GM19463 (cell line): ENCODE measurements at regions not wholly inside any gene's neighbourhood (a gene's known extent, or its start where the extent isn't known, plus 50 kb on each side); places are given as distances from the start of the nearest gene placed in this dataset.

Experiments used
- ATAC-seq: cut with Tn5 transposase; IDR thresholded peaks from one replicate; pipeline ENCODE4 v1.9.1; 2021; ENCODE audit warnings: mild to moderate bottlenecking, moderate library complexity; ENCODE audit not compliant: unreplicated experiment

DNA sequence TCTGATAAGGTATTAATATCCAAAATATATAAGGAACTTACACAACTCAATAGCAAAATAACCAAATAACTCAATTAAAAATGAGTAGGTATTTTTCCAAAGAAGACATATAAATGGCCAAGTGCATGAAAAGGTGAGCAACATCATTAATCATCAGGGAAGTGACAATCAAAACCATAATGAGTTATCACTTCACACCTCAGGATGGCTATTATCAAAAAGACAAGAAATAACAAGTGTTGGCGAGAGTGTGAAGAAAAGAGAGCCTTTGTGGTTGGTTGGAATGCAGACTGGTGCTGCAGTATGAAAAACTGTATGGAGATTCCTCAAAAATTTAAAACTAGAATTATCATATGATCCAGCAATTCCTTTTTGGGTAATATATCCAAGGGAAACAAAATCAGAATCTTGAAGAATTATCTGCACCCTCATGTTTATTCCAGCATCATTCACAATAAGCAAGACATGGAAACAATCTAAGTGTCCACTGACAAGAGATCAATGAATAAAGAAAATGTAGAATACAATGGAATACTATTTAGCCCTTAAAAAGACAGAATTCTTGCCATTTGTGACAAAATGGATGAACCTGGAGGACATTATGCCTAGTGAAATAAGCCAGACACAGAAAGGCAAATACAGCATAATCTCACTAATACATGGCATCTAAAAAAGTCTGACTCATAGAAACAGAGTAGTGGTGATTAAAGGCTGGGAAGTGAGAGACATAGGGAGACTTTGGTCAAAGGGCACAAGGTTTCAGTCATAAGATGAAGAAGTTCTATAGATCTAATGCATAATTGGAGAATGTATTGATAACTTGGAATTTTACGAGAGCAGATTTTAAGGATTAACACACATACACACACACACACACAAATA lies 175.6 kb downstream of the FOXA2 start:
- ATAC-seq, result no peak

DNA sequence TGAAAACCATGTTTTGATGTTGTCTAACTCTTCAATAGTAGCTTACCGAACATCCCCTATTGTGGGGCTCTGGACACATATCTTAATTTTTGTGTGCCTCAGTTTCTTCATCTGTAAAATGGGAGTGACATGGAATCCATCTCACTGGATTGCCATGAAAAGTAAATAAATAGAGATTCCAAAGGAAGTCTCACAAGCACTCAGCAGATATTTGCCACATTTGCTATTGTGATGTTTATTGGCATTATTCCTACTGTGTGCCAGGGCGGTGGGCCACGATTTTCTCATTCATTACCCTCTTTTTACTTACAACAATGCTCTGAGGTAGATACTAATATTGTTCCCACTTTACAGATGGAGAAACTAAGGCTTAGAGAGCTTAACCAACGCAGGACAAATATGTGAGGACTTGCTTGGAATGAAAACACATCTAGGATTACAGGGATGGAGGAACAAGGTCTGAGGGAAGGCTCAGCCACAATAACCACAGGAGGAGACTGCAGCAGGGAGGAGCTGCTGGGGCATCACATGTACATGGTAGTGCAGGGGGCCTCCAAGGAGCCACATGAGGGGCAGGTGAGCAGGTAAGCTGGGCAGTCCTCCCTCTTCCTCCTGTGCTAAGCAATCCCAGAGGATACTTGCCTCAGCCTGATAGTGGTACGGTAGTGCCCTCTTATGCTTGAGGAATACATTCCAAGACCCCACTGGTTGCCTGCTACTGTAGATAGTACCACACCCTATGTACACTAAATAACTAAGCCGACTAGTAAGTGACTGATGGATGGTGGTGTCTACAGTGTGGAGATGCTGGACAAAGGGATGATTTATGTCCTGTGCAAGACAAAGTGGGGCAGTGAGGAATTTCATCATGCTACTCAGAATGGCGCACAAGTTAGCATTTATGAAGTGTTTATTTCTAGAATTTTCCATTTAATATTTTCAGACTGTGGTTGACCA lies 176.9 kb downstream of the FOXA2 start:
- no peak for ATAC-seq

DNA sequence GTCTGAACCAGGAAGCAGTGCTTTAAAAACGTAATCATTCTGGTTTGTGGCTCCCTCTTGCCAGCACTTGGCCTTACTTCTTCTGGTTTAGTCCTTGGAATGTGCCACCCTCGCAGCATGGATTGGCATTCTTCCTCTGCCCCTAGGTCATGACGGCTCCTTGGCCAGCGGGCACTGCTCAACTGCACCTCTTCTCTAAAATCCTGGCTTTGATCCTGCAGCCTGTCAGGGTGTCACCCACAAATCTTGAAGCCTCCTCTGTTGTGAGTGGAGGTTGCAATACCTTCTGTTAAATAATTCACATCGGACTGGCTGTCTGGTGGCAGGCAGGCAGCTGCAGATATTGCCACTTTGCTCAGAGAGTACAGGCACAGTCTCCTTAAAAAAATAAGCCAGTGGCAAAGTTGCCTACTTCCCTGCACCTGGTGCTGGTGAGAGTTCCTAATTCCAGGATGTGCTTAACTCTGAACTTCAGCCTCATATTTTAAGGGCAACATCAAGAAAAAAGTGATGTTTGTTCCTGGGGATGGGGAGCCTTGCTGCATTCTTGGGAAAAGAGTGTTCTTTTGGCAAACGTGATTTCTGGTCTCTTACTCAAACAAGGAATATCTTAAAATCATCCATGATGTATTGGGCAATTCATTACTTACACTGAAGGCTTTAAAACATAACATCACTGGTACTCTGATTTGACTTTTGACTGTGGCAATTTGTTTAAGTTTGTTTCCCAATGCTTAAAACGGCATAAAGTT lies 179.8 kb downstream of the FOXA2 start:
- no peak for ATAC-seq

DNA sequence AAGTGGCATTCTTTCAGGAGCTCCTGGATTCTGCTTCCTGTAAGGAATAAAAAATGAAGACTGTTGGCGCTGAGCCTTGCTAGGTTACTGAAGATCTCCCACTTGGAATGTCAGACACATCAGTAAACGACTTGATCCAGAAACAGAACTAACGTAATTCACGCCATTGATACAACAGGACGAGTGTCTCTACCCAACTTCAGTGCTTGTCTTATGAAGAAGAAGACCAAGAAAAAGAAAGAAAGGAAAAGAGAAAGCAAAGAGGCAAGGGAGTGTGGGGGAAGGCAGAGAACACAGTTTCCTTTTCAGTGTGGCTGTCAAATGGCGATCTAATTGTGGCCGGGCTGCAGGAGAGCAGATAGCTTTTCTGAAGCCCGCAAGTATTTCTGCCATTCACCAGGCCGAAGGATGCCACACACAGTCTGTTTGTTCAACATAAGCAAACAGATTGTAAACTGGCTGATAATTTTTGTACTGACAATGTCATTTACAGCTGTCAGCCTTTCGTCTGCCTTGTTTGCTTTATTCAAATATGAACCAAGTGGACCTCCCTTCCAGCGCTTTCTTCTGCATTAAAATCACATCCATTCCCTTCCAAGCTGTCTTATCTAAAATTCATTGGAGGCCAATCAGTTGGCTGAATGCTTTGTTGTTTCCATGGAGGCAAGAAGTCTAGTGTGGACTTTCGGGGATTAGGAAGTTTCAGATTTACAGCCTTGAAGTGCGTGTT lies 180.6 kb downstream of the FOXA2 start:
- no peak for ATAC-seq

DNA sequence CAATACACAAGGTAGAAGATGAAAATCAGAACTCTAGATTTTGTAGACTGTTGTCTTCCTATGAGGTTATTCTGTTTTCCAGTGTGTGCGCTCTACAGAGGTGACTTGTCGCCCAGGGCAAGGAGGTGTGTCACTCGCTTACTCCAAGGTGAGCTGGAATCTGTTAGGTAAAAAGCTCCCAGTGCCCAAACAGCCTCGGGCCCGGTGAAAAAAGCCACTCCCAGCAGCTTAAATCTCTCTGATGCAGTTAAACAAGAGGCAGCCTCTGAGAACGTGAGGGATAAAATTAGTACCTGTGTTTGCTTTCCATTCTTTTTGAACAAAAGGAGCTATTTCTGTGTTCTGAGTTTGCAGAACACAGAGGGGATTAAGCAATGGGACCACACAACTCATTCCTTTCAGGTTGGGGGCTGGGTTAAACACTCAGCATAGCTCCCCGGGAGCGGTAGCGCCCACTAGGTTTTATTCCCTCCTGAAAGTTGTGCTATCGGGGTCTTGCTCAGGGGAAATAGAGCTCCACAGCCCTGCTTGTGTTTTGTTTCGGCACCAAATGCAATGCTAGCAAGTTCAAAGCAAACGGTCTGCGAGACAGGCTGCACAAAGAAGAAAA lies 181.2 kb downstream of the FOXA2 start:
- ATAC-seq, result no peak

DNA sequence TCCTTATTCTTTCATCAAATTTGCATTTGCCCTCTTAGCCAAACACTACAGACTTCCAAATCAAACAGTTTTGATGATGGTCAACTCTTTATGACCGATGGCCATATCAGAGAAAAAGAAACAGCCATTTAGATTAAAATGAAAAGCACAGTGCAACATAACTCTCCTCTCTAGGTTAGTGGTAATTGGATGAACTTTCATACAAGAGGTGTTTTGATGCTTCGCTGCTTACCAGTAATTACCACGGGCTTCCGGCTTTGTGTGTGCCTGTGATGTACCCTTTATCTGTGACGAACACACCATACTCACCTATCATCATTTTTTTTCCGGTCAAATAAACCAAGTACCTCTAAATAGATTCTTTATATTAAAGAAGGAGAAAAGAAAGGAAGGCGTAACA lies 181.8 kb downstream of the FOXA2 start:
- no peak for ATAC-seq

DNA sequence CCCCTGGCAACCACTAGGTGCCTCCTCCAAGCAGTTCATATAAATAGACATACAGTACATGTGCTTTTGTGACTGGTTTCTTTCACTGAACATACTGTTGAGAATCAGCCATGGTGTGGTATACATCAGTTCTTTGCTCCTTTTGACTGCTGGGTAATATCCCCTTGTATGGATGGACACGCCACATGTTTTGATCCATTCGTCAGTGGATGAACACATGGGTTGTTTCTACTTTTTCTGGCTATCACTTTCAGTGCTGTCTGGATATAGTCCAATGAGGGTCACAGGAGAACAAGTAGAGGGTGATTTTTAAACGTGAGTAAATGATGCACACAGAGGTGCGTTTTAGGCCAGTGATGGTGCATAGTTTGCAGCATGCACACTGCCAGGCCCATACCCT lies 183.9 kb downstream of the FOXA2 start:
- ATAC-seq, result no peak

DNA sequence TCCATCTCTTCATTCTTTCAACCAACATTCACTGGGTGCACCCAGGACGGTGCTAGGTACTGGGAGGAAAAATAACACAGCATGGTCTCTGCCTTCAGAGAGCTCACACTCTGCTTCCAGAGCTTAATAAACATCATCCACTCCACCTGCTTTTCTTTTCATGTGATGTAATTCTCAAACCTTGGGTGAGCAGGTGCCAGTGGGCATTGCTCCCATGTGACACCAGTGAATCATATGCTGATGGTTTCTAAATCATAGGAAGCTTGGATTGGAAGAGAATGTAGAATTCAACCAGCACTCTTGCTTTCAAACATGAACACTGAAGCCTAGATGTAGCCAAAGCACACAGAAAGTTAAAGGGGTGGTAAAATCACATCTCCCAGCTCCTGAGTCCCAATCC lies 189.8 kb downstream of the FOXA2 start:
- no peak for ATAC-seq

DNA sequence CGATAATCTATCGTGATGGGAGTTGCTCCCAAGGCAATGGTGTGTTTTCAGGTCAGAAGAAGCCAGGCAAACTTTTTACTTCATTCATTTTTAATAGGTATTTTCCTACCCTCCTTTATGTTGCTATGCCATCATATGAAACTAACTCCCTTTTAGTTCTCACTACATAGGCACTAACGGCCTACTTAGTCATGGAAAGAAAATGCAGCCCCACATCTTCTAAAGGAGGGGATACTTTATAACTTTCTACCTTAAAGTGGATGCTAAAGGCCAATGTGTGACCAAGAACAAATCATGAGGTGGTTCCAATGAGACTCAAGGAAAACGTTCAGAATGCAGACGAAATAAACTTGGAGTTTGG lies 193.8 kb downstream of the FOXA2 start:
- ATAC-seq, result no peak

DNA sequence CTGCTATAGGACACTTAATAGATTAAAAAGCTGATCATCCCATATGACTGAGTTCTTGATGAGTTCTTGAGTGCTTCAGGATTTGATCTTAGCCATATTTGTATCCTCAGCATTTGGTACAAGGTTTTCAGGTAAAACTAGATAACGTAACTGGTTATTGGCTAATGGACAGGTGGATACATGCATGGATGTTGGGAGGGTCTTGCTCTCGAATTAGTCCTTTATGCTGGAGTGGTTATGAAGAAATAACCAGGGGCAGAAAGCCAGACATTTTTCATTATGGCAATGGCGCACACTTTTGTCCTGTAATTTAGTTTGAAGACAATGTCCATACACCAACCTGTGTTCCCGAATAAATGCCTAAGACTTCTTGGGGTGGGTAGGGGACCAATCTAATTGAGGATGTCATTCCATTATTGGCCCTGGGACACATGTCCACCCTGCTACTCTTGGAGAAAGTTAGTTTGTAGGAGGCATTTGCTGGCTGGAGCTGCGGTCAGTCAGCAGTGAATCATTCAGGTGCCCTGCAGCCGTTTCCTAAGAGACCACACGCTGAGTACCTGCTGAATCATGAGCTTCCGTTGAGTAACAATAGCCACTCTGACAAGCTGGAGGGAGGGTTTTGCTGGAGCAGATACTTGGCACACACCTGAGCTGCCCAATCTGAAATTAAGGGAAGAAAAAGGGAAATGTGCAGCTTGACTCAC lies 194.4 kb downstream of the FOXA2 start:
- ATAC-seq, result no peak

DNA sequence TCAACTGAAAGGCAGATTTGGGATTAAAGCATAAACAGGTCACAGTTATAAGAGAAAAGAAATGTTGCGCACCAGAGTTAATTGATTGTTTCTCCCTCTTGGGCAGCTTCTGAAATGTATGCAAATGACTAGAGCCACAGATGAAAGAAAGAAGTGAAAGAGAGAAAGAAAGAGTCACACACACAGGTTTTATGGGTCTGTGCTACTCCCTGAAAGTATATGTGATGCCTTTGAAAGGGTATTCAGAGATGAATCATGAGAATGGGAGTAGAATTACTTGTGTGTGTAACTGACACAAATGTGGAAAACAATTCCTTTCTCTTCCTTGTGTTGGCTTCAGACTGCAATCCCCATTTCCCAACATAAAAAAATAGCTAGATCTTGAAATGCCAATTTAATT lies 196.9 kb downstream of the FOXA2 start:
- no peak for ATAC-seq

DNA sequence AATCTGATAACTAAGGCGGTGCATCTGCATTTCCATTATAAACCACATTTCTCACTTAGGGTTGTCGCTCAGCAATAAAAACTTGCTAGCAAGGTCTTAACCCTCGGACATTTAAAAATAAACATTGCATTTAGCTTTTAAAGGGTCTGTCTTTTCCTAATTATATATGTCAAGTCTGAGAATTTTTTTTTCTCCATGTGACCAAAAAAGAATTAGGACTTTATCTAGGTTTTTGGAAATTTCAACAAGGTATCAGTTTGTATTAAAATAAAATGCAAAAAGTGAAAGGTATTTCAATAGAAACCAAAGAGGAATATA lies 198.1 kb downstream of the FOXA2 start:
- ATAC-seq, result no peak

DNA sequence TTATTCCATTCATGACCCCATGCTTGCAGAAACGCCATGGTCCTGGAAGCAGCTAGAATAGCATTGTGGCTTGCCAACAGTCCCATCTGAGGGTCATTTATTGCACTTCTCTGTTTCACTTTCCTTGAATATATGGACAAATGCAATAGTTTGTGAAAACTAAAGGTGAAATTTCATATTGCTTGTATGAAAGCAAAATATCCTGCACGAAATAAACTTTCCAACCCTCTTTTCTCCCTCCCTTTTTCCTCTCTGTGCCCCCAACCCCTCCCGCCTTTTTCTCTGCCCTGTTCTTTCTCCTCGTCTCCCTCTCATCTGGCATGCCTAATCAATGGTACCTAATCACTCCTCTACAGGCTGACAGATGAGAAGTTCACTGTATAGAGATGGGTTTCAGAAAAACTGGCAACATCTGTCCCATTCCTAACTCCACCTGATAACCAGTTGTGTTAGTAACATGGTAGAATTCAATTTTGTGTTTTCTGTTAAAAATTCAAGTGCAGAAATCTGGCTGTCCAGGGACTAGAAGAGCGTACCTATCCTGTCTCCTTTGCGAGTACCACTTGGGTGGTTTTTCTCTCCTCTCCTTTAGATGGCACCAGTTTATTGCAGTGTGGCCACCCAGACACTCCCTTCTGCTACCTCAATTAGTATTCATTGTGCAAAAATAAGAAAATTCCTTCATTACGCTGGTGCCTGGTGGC lies 198.6 kb downstream of the FOXA2 start:
- no peak for ATAC-seq

DNA sequence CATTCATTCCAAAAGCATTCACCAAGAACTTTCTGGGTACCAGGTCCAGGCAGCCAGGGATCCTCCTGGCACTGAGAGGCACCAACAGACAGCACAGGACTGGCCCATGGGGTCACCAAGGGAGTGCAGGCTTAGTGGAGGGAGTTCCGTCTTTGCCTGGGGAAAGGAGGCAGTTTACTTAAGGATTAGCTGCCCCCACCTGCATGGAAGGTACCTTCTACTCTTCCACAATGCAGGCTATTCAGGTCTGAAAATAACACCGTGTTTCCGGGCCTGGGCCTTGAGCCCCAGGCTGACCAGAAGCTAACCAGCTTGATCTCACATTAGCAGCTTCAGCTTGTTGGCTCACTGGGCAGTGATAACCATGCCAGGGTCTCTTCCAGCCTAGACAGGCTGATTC lies 199.4 kb downstream of the FOXA2 start:
- ATAC-seq, result no peak

DNA sequence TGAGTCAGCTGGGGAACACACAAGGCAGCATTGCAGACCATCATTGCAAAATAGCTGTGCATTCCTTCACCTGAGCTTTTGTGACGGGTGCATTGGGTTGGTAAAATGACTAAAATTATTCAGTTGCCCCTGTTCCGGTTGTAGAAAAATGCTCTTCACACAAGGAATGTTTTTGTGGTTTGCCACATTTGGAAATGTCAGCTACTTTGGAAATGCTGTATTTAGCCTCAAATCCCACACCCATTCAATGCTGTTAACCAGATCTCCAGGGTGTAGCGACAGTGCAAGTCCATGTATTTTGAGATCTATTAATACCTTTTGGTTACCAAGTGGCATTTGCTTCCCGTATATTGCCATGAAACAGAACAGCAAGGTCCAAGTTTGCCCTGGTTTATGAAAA lies 201.2 kb downstream of the FOXA2 start:
- no peak for ATAC-seq

DNA sequence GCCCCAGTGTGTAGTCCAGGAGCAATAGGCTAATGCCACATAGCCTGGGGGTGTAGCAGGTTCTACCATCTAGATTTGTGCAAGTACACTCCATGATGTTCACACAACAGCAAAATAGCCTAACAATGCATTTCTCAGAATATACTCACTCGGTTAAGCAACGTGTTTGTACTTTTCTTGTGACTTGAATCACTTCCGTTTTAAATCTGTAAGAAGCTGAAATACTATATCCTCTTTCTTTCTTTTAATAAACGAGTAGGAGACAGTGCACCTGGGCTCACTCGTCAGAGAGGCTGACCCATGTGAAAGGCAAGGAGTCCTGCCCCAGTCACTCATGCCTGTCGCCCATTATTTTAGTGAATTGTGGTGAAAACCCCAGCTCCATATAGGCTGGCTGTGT lies 201.6 kb downstream of the FOXA2 start:
- ATAC-seq, result no peak

DNA sequence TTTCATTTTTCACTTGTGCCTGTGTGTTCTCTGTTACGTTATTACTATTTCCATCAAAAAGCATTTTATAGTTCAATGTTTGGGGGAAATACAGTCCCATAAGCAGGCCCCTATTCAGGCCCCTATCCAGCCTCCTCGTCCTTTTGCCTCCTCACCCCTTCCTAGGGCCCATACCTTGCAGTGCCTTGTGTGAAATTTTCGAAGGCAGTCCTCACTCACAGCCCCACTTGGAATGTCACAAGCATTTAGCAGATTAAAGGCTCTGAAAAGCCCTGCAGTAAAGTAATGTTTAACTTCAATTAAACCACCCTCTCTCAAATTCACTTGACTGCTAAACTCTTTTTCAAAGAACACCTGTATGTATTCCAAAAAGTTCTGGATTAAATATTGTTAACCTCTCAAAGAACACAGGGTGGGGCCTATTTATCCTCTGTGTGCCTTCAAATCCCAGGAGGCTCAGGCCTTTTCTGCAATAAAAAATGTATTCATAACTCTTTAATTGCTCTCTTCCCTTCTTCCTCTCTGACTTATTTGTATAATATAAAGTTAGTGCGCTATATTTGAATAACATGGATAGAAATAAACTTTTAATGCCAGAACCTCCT lies 202.5 kb downstream of the FOXA2 start:
- no peak for ATAC-seq

DNA sequence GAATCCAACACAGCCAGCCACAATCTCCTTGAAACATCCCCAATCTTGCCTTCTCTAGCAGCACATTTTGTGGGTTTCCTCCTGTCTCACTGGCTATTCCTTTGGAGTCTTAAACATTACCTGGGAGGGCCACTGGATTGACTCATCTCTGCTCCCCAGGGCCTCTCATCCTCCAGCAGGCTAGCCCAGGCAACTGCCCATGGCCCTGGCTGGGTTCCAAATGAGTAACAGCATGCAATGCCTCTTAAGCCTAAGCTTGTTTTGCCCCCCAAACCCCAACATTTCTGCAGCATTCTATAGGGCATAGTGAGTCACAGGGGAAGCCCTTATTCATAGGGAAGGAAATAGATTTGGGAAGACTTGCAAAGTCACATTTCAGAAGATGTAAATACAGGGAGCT lies 204.9 kb downstream of the FOXA2 start:
- no peak for ATAC-seq
